GM12878 (cell line): ENCODE measurements at regions not wholly inside any gene's neighbourhood (a gene's known extent, or its start where the extent isn't known, plus 50 kb on each side); places are given as distances from the start of the nearest gene placed in this dataset.

Source experiments
- ATAC-seq: fragments of 200-7000 bp; cut with Tn5 transposase; 3 replicates; pipeline ENCODE4 v1.9.1; 2020; ENCODE audit warnings: mild to moderate bottlenecking, moderate library complexity
- BruUV-seq: library from RNA; stranded (reverse); fragments of 400-500 nt; replicated peaks from 2 replicates; lab custom pipeline; 2021; lab: Mats Ljungman, UMichigan
- CTCF ChIA-PET: fragments of 300-600 bp; sonication (Branson Sonifier 250); formaldehyde crosslinking; extraction: SDS; loops from one replicate; lab custom pipeline; 2021; ENCODE audit warnings: inconsistent platforms; lab: Yijun Ruan, JAX
- POLR2A ChIA-PET: fragments of 350-600 bp; formaldehyde crosslinking; extraction: SDS; loops from one replicate; lab custom pipeline; 2021; ENCODE audit warnings: inconsistent platforms; lab: Charles Lee
- RAD21 ChIA-PET: fragments of 300-600 bp; sonication (Branson Sonifier 250); formaldehyde crosslinking; loops from one replicate; lab custom pipeline; 2023; ENCODE audit warnings: antibody characterized with exemption; ENCODE audit not compliant: unreplicated experiment; lab: Charles Lee
- SMC1A ChIA-PET: fragments of 300-600 bp; sonication (Branson Sonifier 250); formaldehyde crosslinking; loops from one replicate; lab custom pipeline; 2023; ENCODE audit not compliant: unreplicated experiment, uncharacterized antibody; lab: Charles Lee
- DNase-seq: peaks from one replicate; pipeline ENCODE4 v3.0.0-alpha.2; 2011; ENCODE audit warnings: low read depth, low spot score
- FAIRE-seq: peaks from 3 replicates; lab custom pipeline; 2011; peaks lifted over from hg19 to GRCh38; lab: Jason Lieb, UNC
- H2AFZ ChIP-seq: 2 replicates; pipeline ENCODE4 v1.6.0; 2011; ENCODE audit warnings: low read depth, low read length, control low read depth; ENCODE audit not compliant: control insufficient read depth
- H3K27ac ChIP-seq: 2 replicates; pipeline ENCODE4 v1.5.1; 2011; ENCODE audit warnings: control low read depth; ENCODE audit not compliant: control insufficient read depth, insufficient read depth
- H3K27me3 ChIP-seq, 2 experiments: replicated peaks in 1 of 2; 2 replicates each; pipeline versions ENCODE4 v1.6.0 to v1.6.1; 2011; ENCODE audit warnings: low read length in 1 of 2; ENCODE audit not compliant: control insufficient read depth in 2 of 2, insufficient read depth in 2 of 2
- H3K36me3 ChIP-seq, 2 experiments: 2 replicates each; pipeline ENCODE4 v1.5.1; 2011; ENCODE audit warnings: low read length in 1 of 2; ENCODE audit not compliant: control insufficient read depth in 2 of 2, insufficient read depth in 2 of 2
- H3K4me1 ChIP-seq: 2 replicates; pipeline ENCODE4 v1.6.1; 2011; ENCODE audit warnings: mild to moderate bottlenecking, low read length, moderate library complexity, mixed read lengths; ENCODE audit not compliant: control insufficient read depth, insufficient read depth
- H3K4me2 ChIP-seq: 2 replicates; pipeline ENCODE4 v1.6.0; 2011; ENCODE audit warnings: control low read depth; ENCODE audit not compliant: control insufficient read depth, insufficient read depth
- H3K4me3 ChIP-seq: fragments of 200-600 bp; sonication (generic); 2 replicates; pipeline ENCODE4 v1.5.1; 2016
- H3K79me2 ChIP-seq: 2 replicates; pipeline ENCODE4 v1.6.0; 2011; ENCODE audit warnings: low read length; ENCODE audit not compliant: control insufficient read depth, insufficient read depth
- H3K9ac ChIP-seq: 2 replicates; pipeline ENCODE4 v1.8.0; 2011; ENCODE audit warnings: low read length, control low read depth, mixed read lengths; ENCODE audit not compliant: control insufficient read depth, insufficient read depth
- H3K9me3 ChIP-seq: replicated peaks from 3 replicates; pipeline ENCODE4 v1.5.1; 2011; ENCODE audit warnings: mild to moderate bottlenecking, low read length; ENCODE audit not compliant: control insufficient read depth, insufficient read depth
- H4K20me1 ChIP-seq: 2 replicates; pipeline ENCODE4 v1.6.0; 2011; ENCODE audit not compliant: control insufficient read depth, insufficient read depth
- ATF7 ChIP-seq: fragments of 450-650 bp; IDR thresholded peaks from 2 replicates; pipeline ENCODE4 v1.6.1; 2016; ENCODE audit warnings: low read depth, mild to moderate bottlenecking
- CHD1 ChIP-seq: IDR thresholded peaks from 2 replicates; pipeline ENCODE4 v1.6.1; 2012; ENCODE audit warnings: low read depth, low read length, improper control_type of control experiment
- CREM ChIP-seq: IDR thresholded peaks from 2 replicates; pipeline ENCODE4 v1.6.1; 2014; ENCODE audit warnings: antibody characterized with exemption, low read depth
- PKNOX1 ChIP-seq: fragments of 450-650 bp; IDR thresholded peaks from 2 replicates; pipeline ENCODE4 v1.6.1; 2016; ENCODE audit warnings: mild to moderate bottlenecking
- POLR2AphosphoS5 ChIP-seq: IDR thresholded peaks from 2 replicates; pipeline ENCODE4 v1.6.1; 2011; ENCODE audit warnings: mild to moderate bottlenecking, low read length, inconsistent platforms
- USF1 ChIP-seq: IDR thresholded peaks from 2 replicates; pipeline ENCODE4 v1.6.1; 2011; ENCODE audit warnings: borderline replicate concordance, low read depth, mild to moderate bottlenecking, moderate library complexity, mixed read lengths, low read length; ENCODE audit not compliant: insufficient read depth; ENCODE audit errors: extremely low read length
- ZNF217 ChIP-seq: fragments of 450-650 bp; IDR thresholded peaks from 2 replicates; pipeline ENCODE4 v1.6.1; 2017; ENCODE audit warnings: antibody characterized with exemption, mild to moderate bottlenecking
- WGBS: methylation state at CpG from one replicate; pipeline ENCODE4 v1.1.6; 2016; ENCODE audit warnings: low lambda C conversion rate; ENCODE audit not compliant: insufficient replicate concordance, insufficient coverage; ENCODE audit errors: missing lambda C conversion rate; 5-methylcytosine and 5-hydroxymethylcytosine counted together
- in situ Hi-C: fragments of 300-500 bp; cut with MboI; formaldehyde crosslinking; loops from 9 replicates; pipeline ENCODE4 v1.14.3; 2018; ENCODE audit warnings: mixed read lengths
- intact Hi-C: fragments of 100-400 bp; cut with micrococcal nuclease; formaldehyde crosslinking; loops from one replicate; pipeline ENCODE4 v1.14.2; 2022; ENCODE audit not compliant: unreplicated experiment
- TF ChIP-seq, protein P1 (sequence below): fragments of 450-650 bp; IDR thresholded peaks from 2 replicates; pipeline ENCODE4 v1.6.1; 2016; ENCODE audit warnings: mild to moderate bottlenecking

DNA sequence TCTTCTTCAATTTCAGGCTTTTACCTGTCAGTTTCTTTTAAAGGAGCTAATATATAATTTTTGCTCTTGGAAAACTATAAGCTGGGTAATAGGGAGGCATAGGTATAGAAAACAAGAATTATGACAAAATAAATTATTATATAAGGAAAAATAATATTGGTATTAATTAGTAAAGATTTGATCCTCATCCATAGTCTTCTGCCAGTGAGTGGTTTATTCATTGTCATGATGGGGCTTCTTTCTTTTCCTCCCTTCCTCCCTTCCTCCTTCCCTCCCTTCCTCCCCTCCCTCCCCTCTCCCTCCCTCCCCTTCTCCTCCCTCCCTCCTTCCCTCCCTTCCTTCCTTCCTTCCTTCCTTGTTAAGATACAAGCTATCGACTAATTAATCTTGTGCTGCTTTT, 698.6 kb downstream of the SORCS3 start:
- intact Hi-C loops = no loop called here
- ChIA-PET POLR2A (no interaction called here), SMC1A (no interaction called here)
- H3K79me2 ChIP-seq = no peaks in the 10 kb centered on the region
- FAIRE-seq = no peak
- no peak for TF ChIP-seq PKNOX1
- no peak for TF ChIP-seq ATF7
- TF ChIP-seq ZNF217 = no peak
- no peak for TF ChIP-seq POLR2AphosphoS5
- TF ChIP-seq, protein P1, sequence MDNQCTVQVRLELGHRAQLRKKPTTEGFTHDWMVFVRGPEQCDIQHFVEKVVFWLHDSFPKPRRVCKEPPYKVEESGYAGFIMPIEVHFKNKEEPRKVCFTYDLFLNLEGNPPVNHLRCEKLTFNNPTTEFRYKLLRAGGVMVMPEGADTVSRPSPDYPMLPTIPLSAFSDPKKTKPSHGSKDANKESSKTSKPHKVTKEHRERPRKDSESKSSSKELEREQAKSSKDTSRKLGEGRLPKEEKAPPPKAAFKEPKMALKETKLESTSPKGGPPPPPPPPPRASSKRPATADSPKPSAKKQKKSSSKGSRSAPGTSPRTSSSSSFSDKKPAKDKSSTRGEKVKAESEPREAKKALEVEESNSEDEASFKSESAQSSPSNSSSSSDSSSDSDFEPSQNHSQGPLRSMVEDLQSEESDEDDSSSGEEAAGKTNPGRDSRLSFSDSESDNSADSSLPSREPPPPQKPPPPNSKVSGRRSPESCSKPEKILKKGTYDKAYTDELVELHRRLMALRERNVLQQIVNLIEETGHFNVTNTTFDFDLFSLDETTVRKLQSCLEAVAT = no peak
- TF ChIP-seq, all 136 proteins: peak for 0
- ATAC-seq (no peak), DNase-seq (no peak)
- H3K9ac ChIP-seq = no peak overlapping the region
- RAD21 ChIA-PET = no interaction called here
- no peak overlapping the region for H3K4me2 ChIP-seq
- no peak overlapping the region for H2AFZ ChIP-seq
- no TSS peak for BruUV-seq
- in situ Hi-C loops = no loop called here
- H3K4me3 ChIP-seq = no peak overlapping the region
- H3K4me1 ChIP-seq = no peaks in the 10 kb centered on the region
- CTCF ChIA-PET = no interaction called here
- no peaks in the 10 kb centered on the region for H3K27me3 ChIP-seq
- H4K20me1 ChIP-seq = no peaks in the 10 kb centered on the region
- H3K27ac ChIP-seq = no peak overlapping the region
- no peaks in the 10 kb centered on the region for H3K36me3 ChIP-seq
- H3K9me3 ChIP-seq = no peaks in the 10 kb centered on the region
- WGBS = 0% methylated on average over 1 of the region's 1 CpG

GRCh38 chr10:105328503-105329133, 687.5 kb downstream of the SORCS3 start:
- FAIRE-seq (no peak), DNase-seq (no peak), ATAC-seq (no peak)
- Histone ChIP-seq H3K79me2 (no peaks in the 10 kb centered on the region), H3K27ac (no peak overlapping the region), H3K27me3 (no peaks in the 10 kb centered on the region), H3K9me3 (no peaks in the 10 kb centered on the region), H3K4me3 (no peak overlapping the region), H3K36me3 (no peaks in the 10 kb centered on the region), H2AFZ (no peak overlapping the region), H3K4me2 (no peak overlapping the region), H3K4me1 (no peaks in the 10 kb centered on the region), H3K9ac (no peak overlapping the region), H4K20me1 (no peaks in the 10 kb centered on the region)
- intact Hi-C loops (no loop called here), in situ Hi-C loops (no loop called here)
- ChIA-PET POLR2A (no interaction called here), SMC1A (no interaction called here), CTCF (no interaction called here), RAD21 (no interaction called here)
- no TSS peak for BruUV-seq
- 0% methylated on average over 1 of the region's 1 CpG for WGBS
- TF ChIP-seq USF1 = no peak
- TF ChIP-seq CHD1 = no peak
- no peak for TF ChIP-seq CREM
